ENCODE measurements at regions not wholly inside any gene's neighbourhood (a gene's known extent, or its start where the extent isn't known, plus 50 kb on each side); places are given as distances from the start of the nearest gene placed in this dataset.

GRCh38 chr14:55973911-55974630, 144.1 kb upstream of the PELI2 start:
- Histone ChIP-seq H3K4me1 (ENCODE audit: control extremely low read depth in 1 of 4, control insufficient read depth in 4 of 4, insufficient read depth in 4 of 4, low read length in 3 of 4) (peaks cover 0 to 9% (median 3%) of the 10 kb centered on the region in 4 experiments), H3K4me3 (ENCODE audit: control insufficient read depth in 1 of 7, extremely low read depth in 1 of 7, insufficient read depth in 4 of 7, low read depth in 2 of 7, low read length in 6 of 7) (no peak overlapping the region), H3K27me3 (replicated peaks in 2 of 5; ENCODE audit: control insufficient read depth in 4 of 5, insufficient read depth in 5 of 5, low read length in 4 of 5) (no peaks in the 10 kb centered on the region), H3K27ac (ENCODE audit: insufficient read depth in 1 of 2, low read depth in 1 of 2, low read length in 2 of 2, poor library complexity in 1 of 2, severe bottlenecking in 2 of 2) (no peak overlapping the region), H3K36me3 (ENCODE audit: control insufficient read depth in 4 of 4, insufficient read depth in 4 of 4, low read length in 3 of 4) (no peaks in the 10 kb centered on the region), H3K9me3 (ENCODE audit: control extremely low read depth in 1 of 5, control insufficient read depth in 4 of 5, insufficient read depth in 2 of 5, low read depth in 1 of 5, low read length in 4 of 5) (peaks cover 0 to 1% (median 0%) of the 10 kb centered on the region in 5 experiments)
- WGBS (ENCODE audit: insufficient coverage) = 51% methylated on average over 2 of the region's 3 CpGs
- POLR2A ChIA-PET = no interaction called here
- DNase-seq = peak in 2 of 3 donors; percentile 22 to 36
- CTCF ChIA-PET = interaction anchor here (0.9 kb wide), 1 partner anchor 20 kb away, joined by 3 read pairs; no protein-coding TSS in a partner anchor

- Histone ChIP-seq H3K9me3 (ENCODE audit: control extremely low read depth in 1 of 5, control insufficient read depth in 4 of 5, insufficient read depth in 2 of 5, low read depth in 1 of 5, low read length in 4 of 5) (peaks cover 0 to 4% (median 0%) of the 10 kb centered on the region in 5 experiments), H3K4me1 (ENCODE audit: control extremely low read depth in 1 of 4, control insufficient read depth in 4 of 4, insufficient read depth in 4 of 4, low read length in 3 of 4) (peaks cover 0 to 9% (median 3%) of the 10 kb centered on the region in 4 experiments), H3K27me3 (replicated peaks in 2 of 5; ENCODE audit: control insufficient read depth in 4 of 5, insufficient read depth in 5 of 5, low read length in 4 of 5) (no peaks in the 10 kb centered on the region), H3K27ac (ENCODE audit: insufficient read depth in 1 of 2, low read depth in 1 of 2, low read length in 2 of 2, poor library complexity in 1 of 2, severe bottlenecking in 2 of 2) (no peak overlapping the region), H3K4me3 (ENCODE audit: control insufficient read depth in 1 of 7, extremely low read depth in 1 of 7, insufficient read depth in 4 of 7, low read depth in 2 of 7, low read length in 6 of 7) (no peak overlapping the region), H3K36me3 (ENCODE audit: control insufficient read depth in 4 of 4, insufficient read depth in 4 of 4, low read length in 3 of 4) (no peaks in the 10 kb centered on the region)
- POLR2A ChIA-PET = no interaction called here
- CTCF ChIA-PET = no interaction called here
- DNase-seq = no peak
- 100% methylated on average over 2 of the region's 5 CpGs for WGBS (ENCODE audit: insufficient coverage)
These were observed 142.8 kb upstream of the PELI2 start for GRCh38 chr14:55975281-55975910.

GRCh38 chr14:55976219-55976618, 142.0 kb upstream of the PELI2 start:
- Histone ChIP-seq H3K4me1 (ENCODE audit: control extremely low read depth in 1 of 4, control insufficient read depth in 4 of 4, insufficient read depth in 4 of 4, low read length in 3 of 4) (peaks cover 0 to 9% (median 3%) of the 10 kb centered on the region in 4 experiments), H3K27me3 (replicated peaks in 2 of 5; ENCODE audit: control insufficient read depth in 4 of 5, insufficient read depth in 5 of 5, low read length in 4 of 5) (no peaks in the 10 kb centered on the region), H3K9me3 (ENCODE audit: control extremely low read depth in 1 of 5, control insufficient read depth in 4 of 5, insufficient read depth in 2 of 5, low read depth in 1 of 5, low read length in 4 of 5) (peaks cover 0 to 12% (median 2%) of the 10 kb centered on the region in 5 experiments), H3K27ac (ENCODE audit: insufficient read depth in 1 of 2, low read depth in 1 of 2, low read length in 2 of 2, poor library complexity in 1 of 2, severe bottlenecking in 2 of 2) (no peak overlapping the region), H3K36me3 (ENCODE audit: control insufficient read depth in 4 of 4, insufficient read depth in 4 of 4, low read length in 3 of 4) (no peaks in the 10 kb centered on the region), H3K4me3 (ENCODE audit: control insufficient read depth in 1 of 7, extremely low read depth in 1 of 7, insufficient read depth in 4 of 7, low read depth in 2 of 7, low read length in 6 of 7) (no peak overlapping the region)
- 90% methylated on average over 3 of the region's 5 CpGs for WGBS (ENCODE audit: insufficient coverage)
- DNase-seq = no peak
- ChIA-PET CTCF (no interaction called here), POLR2A (no interaction called here)

- peaks cover 0 to 12% (median 2%) of the 10 kb centered on the region in 5 experiments for H3K9me3 ChIP-seq (ENCODE audit: control extremely low read depth in 1 of 5, control insufficient read depth in 4 of 5, insufficient read depth in 2 of 5, low read depth in 1 of 5, low read length in 4 of 5)
- DNase-seq = no peak
- no peaks in the 10 kb centered on the region for H3K27me3 ChIP-seq (replicated peaks in 2 of 5; ENCODE audit: control insufficient read depth in 4 of 5, insufficient read depth in 5 of 5, low read length in 4 of 5)
- POLR2A ChIA-PET = no interaction called here
- 100% methylated on average over 1 of the region's 3 CpGs for WGBS (ENCODE audit: insufficient coverage)
- H3K4me1 ChIP-seq (ENCODE audit: control extremely low read depth in 1 of 4, control insufficient read depth in 4 of 4, insufficient read depth in 4 of 4, low read length in 3 of 4) = peaks cover 0 to 9% (median 3%) of the 10 kb centered on the region in 4 experiments
- CTCF ChIA-PET = no interaction called here
- H3K4me3 ChIP-seq (ENCODE audit: control insufficient read depth in 1 of 7, extremely low read depth in 1 of 7, insufficient read depth in 4 of 7, low read depth in 2 of 7, low read length in 6 of 7) = no peak overlapping the region
- H3K27ac ChIP-seq (ENCODE audit: insufficient read depth in 1 of 2, low read depth in 1 of 2, low read length in 2 of 2, poor library complexity in 1 of 2, severe bottlenecking in 2 of 2) = no peak overlapping the region
- no peaks in the 10 kb centered on the region for H3K36me3 ChIP-seq (ENCODE audit: control insufficient read depth in 4 of 4, insufficient read depth in 4 of 4, low read length in 3 of 4)
These were observed 141.6 kb upstream of the PELI2 start for GRCh38 chr14:55976655-55977054.

GRCh38 chr14:55977392-55978150, 140.6 kb upstream of the PELI2 start:
- H3K27me3 ChIP-seq (replicated peaks in 2 of 5; ENCODE audit: control insufficient read depth in 4 of 5, insufficient read depth in 5 of 5, low read length in 4 of 5) = no peaks in the 10 kb centered on the region
- no peaks in the 10 kb centered on the region for H3K36me3 ChIP-seq (ENCODE audit: control insufficient read depth in 4 of 4, insufficient read depth in 4 of 4, low read length in 3 of 4)
- H3K4me1 ChIP-seq (ENCODE audit: control extremely low read depth in 1 of 4, control insufficient read depth in 4 of 4, insufficient read depth in 4 of 4, low read length in 3 of 4) = peaks cover 0 to 9% (median 3%) of the 10 kb centered on the region in 4 experiments
- CTCF ChIA-PET = no interaction called here
- H3K9me3 ChIP-seq (ENCODE audit: control extremely low read depth in 1 of 5, control insufficient read depth in 4 of 5, insufficient read depth in 2 of 5, low read depth in 1 of 5, low read length in 4 of 5) = peaks cover 0 to 12% (median 2%) of the 10 kb centered on the region in 5 experiments
- no peak overlapping the region for H3K27ac ChIP-seq (ENCODE audit: insufficient read depth in 1 of 2, low read depth in 1 of 2, low read length in 2 of 2, poor library complexity in 1 of 2, severe bottlenecking in 2 of 2)
- DNase-seq = no peak
- POLR2A ChIA-PET = no interaction called here
- H3K4me3 ChIP-seq (ENCODE audit: control insufficient read depth in 1 of 7, extremely low read depth in 1 of 7, insufficient read depth in 4 of 7, low read depth in 2 of 7, low read length in 6 of 7) = no peak overlapping the region
- no CpG with 5 or more reads among the region's 4 CpGs for WGBS (ENCODE audit: insufficient coverage)

- no peak for DNase-seq
- Histone ChIP-seq H3K9me3 (ENCODE audit: control extremely low read depth in 1 of 5, control insufficient read depth in 4 of 5, insufficient read depth in 2 of 5, low read depth in 1 of 5, low read length in 4 of 5) (peaks cover 0 to 12% (median 2%) of the 10 kb centered on the region in 5 experiments), H3K4me3 (ENCODE audit: control insufficient read depth in 1 of 7, extremely low read depth in 1 of 7, insufficient read depth in 4 of 7, low read depth in 2 of 7, low read length in 6 of 7) (no peak overlapping the region), H3K4me1 (ENCODE audit: control extremely low read depth in 1 of 4, control insufficient read depth in 4 of 4, insufficient read depth in 4 of 4, low read length in 3 of 4) (peaks cover 0 to 7% (median 3%) of the 10 kb centered on the region in 4 experiments), H3K27me3 (replicated peaks in 2 of 5; ENCODE audit: control insufficient read depth in 4 of 5, insufficient read depth in 5 of 5, low read length in 4 of 5) (no peaks in the 10 kb centered on the region), H3K36me3 (ENCODE audit: control insufficient read depth in 4 of 4, insufficient read depth in 4 of 4, low read length in 3 of 4) (no peaks in the 10 kb centered on the region), H3K27ac (ENCODE audit: insufficient read depth in 1 of 2, low read depth in 1 of 2, low read length in 2 of 2, poor library complexity in 1 of 2, severe bottlenecking in 2 of 2) (no peak overlapping the region)
- 100% methylated on average over 2 of the region's 2 CpGs for WGBS (ENCODE audit: insufficient coverage)
- ChIA-PET CTCF (no interaction called here), POLR2A (no interaction called here)
These were observed 139.1 kb upstream of the PELI2 start for GRCh38 chr14:55979096-55979495.

- ChIA-PET POLR2A (no interaction called here), CTCF (no interaction called here)
- Histone ChIP-seq H3K27me3 (replicated peaks in 2 of 5; ENCODE audit: control insufficient read depth in 4 of 5, insufficient read depth in 5 of 5, low read length in 4 of 5) (no peaks in the 10 kb centered on the region), H3K4me1 (ENCODE audit: control extremely low read depth in 1 of 4, control insufficient read depth in 4 of 4, insufficient read depth in 4 of 4, low read length in 3 of 4) (peaks cover 0 to under 1% (median 0%) of the 10 kb centered on the region in 4 experiments), H3K27ac (ENCODE audit: insufficient read depth in 1 of 2, low read depth in 1 of 2, low read length in 2 of 2, poor library complexity in 1 of 2, severe bottlenecking in 2 of 2) (no peak overlapping the region), H3K9me3 (ENCODE audit: control extremely low read depth in 1 of 5, control insufficient read depth in 4 of 5, insufficient read depth in 2 of 5, low read depth in 1 of 5, low read length in 4 of 5) (peaks cover 0 to 12% (median 2%) of the 10 kb centered on the region in 5 experiments), H3K36me3 (ENCODE audit: control insufficient read depth in 4 of 4, insufficient read depth in 4 of 4, low read length in 3 of 4) (no peaks in the 10 kb centered on the region), H3K4me3 (ENCODE audit: control insufficient read depth in 1 of 7, extremely low read depth in 1 of 7, insufficient read depth in 4 of 7, low read depth in 2 of 7, low read length in 6 of 7) (no peak overlapping the region)
- WGBS (ENCODE audit: insufficient coverage) = no CpG with 5 or more reads among the region's 1 CpG
- no peak for DNase-seq
These were observed 138.4 kb upstream of the PELI2 start for GRCh38 chr14:55979781-55980180.

All from common myeloid progenitor, CD34-positive (primary cell).